ENCODE measurements at regions not wholly inside any gene's neighbourhood (a gene's known extent, or its start where the extent isn't known, plus 50 kb on each side); places are given as distances from the start of the nearest gene placed in this dataset.

GRCh38 chr1:98251497-98251896, 330.7 kb upstream of the DPYD start:
- TF ChIP-seq, protein P1, sequence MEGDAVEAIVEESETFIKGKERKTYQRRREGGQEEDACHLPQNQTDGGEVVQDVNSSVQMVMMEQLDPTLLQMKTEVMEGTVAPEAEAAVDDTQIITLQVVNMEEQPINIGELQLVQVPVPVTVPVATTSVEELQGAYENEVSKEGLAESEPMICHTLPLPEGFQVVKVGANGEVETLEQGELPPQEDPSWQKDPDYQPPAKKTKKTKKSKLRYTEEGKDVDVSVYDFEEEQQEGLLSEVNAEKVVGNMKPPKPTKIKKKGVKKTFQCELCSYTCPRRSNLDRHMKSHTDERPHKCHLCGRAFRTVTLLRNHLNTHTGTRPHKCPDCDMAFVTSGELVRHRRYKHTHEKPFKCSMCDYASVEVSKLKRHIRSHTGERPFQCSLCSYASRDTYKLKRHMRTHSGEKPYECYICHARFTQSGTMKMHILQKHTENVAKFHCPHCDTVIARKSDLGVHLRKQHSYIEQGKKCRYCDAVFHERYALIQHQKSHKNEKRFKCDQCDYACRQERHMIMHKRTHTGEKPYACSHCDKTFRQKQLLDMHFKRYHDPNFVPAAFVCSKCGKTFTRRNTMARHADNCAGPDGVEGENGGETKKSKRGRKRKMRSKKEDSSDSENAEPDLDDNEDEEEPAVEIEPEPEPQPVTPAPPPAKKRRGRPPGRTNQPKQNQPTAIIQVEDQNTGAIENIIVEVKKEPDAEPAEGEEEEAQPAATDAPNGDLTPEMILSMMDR (IDR thresholded peaks at IDR 0.05): no peak
- no peak for TF ChIP-seq POLR2A (IDR thresholded peaks at IDR 0.05)
